H9 (cell line): ENCODE measurements at regions not wholly inside any gene's neighbourhood (a gene's known extent, or its start where the extent isn't known, plus 50 kb on each side); places are given as distances from the start of the nearest gene placed in this dataset.

Experiments
- DNase-seq: peaks from one replicate; pipeline ENCODE4 v3.0.0-alpha.2; 2017
- H2AFZ ChIP-seq: one replicate; pipeline ENCODE4 v1.6.1; 2013; ENCODE audit warnings: mild to moderate bottlenecking, low read length, control low read depth, moderate library complexity
- H2AK5ac ChIP-seq: 2 replicates; pipeline ENCODE4 v1.6.1; 2013; ENCODE audit warnings: low read length, control low read depth, mixed read lengths; ENCODE audit not compliant: insufficient read length
- H2BK120ac ChIP-seq: one replicate; pipeline ENCODE4 v1.6.1; 2013; ENCODE audit warnings: low read depth, mild to moderate bottlenecking, low read length, control low read depth, inconsistent platforms; ENCODE audit not compliant: poor library complexity, severe bottlenecking
- H2BK12ac ChIP-seq: 2 replicates; pipeline ENCODE4 v1.6.1; 2013; ENCODE audit warnings: low read length, control low read depth, mixed read lengths, low read depth; ENCODE audit not compliant: insufficient read length
- H2BK15ac ChIP-seq: 2 replicates; pipeline ENCODE4 v1.6.1; 2013; ENCODE audit warnings: low read depth, low read length, control low read depth
- H2BK20ac ChIP-seq: one replicate; pipeline ENCODE4 v1.6.1; 2013; ENCODE audit warnings: low read depth, mild to moderate bottlenecking, low read length, control low read depth, inconsistent platforms; ENCODE audit not compliant: poor library complexity, severe bottlenecking
- H2BK5ac ChIP-seq: 2 replicates; pipeline ENCODE4 v1.6.1; 2013; ENCODE audit warnings: low read length, control low read depth, mixed read lengths; ENCODE audit not compliant: insufficient read length
- H3K14ac ChIP-seq: 2 replicates; pipeline ENCODE4 v1.6.1; 2013; ENCODE audit warnings: low read length, control low read depth; ENCODE audit not compliant: insufficient read depth
- H3K18ac ChIP-seq: 2 replicates; pipeline ENCODE4 v1.6.1; 2013; ENCODE audit warnings: low read depth, mild to moderate bottlenecking, mixed read lengths, low read length, control low read depth; ENCODE audit not compliant: insufficient read length
- H3K23ac ChIP-seq: 2 replicates; pipeline ENCODE4 v1.6.1; 2013; ENCODE audit warnings: low read length, control low read depth, mixed read lengths, low read depth; ENCODE audit not compliant: insufficient read length
- H3K23me2 ChIP-seq: 2 replicates; pipeline ENCODE4 v1.6.1; 2013; ENCODE audit warnings: low read depth, mild to moderate bottlenecking, mixed read lengths, low read length, control low read depth; ENCODE audit not compliant: insufficient read length, poor library complexity, severe bottlenecking
- H3K27ac ChIP-seq: 2 replicates; pipeline ENCODE4 v1.5.1; 2013; ENCODE audit warnings: low read length, control low read depth, mixed read lengths, low read depth; ENCODE audit not compliant: insufficient read length
- H3K27me3 ChIP-seq: 2 replicates; pipeline ENCODE4 v1.6.1; 2013; ENCODE audit warnings: low read length, control low read depth, inconsistent platforms; ENCODE audit not compliant: insufficient read depth
- H3K4ac ChIP-seq: 2 replicates; pipeline ENCODE4 v1.6.1; 2013; ENCODE audit warnings: low read depth, mild to moderate bottlenecking, control low read depth, inconsistent platforms, low read length, moderate library complexity
- H3K4me1 ChIP-seq: 2 replicates; pipeline ENCODE4 v1.6.1; 2013; ENCODE audit warnings: low read length, control low read depth, inconsistent platforms; ENCODE audit not compliant: insufficient read depth
- H3K4me2 ChIP-seq: 2 replicates; pipeline ENCODE4 v1.6.1; 2013; ENCODE audit warnings: low read length, control low read depth, mixed read lengths; ENCODE audit not compliant: insufficient read length, insufficient read depth
- H3K56ac ChIP-seq: 2 replicates; pipeline ENCODE4 v1.6.1; 2013; ENCODE audit warnings: low read depth, mild to moderate bottlenecking, mixed read lengths, low read length, control low read depth; ENCODE audit not compliant: insufficient read length
- H3K79me1 ChIP-seq: 2 replicates; pipeline ENCODE4 v1.6.1; 2013; ENCODE audit warnings: low read depth, mild to moderate bottlenecking, moderate library complexity, low read length, control low read depth, inconsistent platforms; ENCODE audit not compliant: insufficient read depth, poor library complexity, severe bottlenecking
- H3K79me2 ChIP-seq: 2 replicates; pipeline ENCODE4 v1.6.1; 2013; ENCODE audit warnings: low read length, control low read depth, inconsistent platforms; ENCODE audit not compliant: insufficient read depth
- H3K9ac ChIP-seq: 2 replicates; pipeline ENCODE4 v1.6.1; 2013; ENCODE audit warnings: low read length, control low read depth, mixed read lengths; ENCODE audit not compliant: insufficient read length; ENCODE audit errors: extremely low read depth
- H3K9me3 ChIP-seq: one replicate; pipeline ENCODE4 v1.6.1; 2013; ENCODE audit warnings: low read depth, low read length, inconsistent platforms; ENCODE audit not compliant: control insufficient read depth
- H3T11ph ChIP-seq: one replicate; pipeline ENCODE4 v1.6.1; 2013; ENCODE audit warnings: mild to moderate bottlenecking, low read length, control low read depth, inconsistent platforms
- H4K20me1 ChIP-seq: one replicate; pipeline ENCODE4 v1.6.1; 2013; ENCODE audit not compliant: control insufficient read depth, insufficient read length, insufficient read depth
- H4K5ac ChIP-seq: 2 replicates; pipeline ENCODE4 v1.6.1; 2013; ENCODE audit warnings: low read depth, mild to moderate bottlenecking, mixed read lengths, low read length, control low read depth; ENCODE audit not compliant: insufficient read length
- H4K8ac ChIP-seq: replicated peaks from 2 replicates; pipeline ENCODE4 v1.6.1; 2013; ENCODE audit warnings: low read length, control low read depth, mixed read lengths, low read depth; ENCODE audit not compliant: insufficient read length
- H4K91ac ChIP-seq: 2 replicates; pipeline ENCODE4 v1.6.1; 2013; ENCODE audit warnings: low read depth, mild to moderate bottlenecking, moderate library complexity, mixed read lengths, low read length, control low read depth; ENCODE audit not compliant: insufficient read length
- H3K27ac Mint-ChIP-seq, 3 experiments: 2 replicates in 2 of 3; 3 replicates in 1 of 3; pipeline ENCODE4 v1.8.0; 2020 to 2021; ENCODE audit warnings: mixed read lengths in 3 of 3, mild to moderate bottlenecking in 1 of 3, moderate library complexity in 1 of 3
- H3K27me3 Mint-ChIP-seq: 2 replicates; pipeline ENCODE4 v1.8.0; 2021; ENCODE audit warnings: low read depth, mild to moderate bottlenecking, moderate library complexity, mixed read lengths
- H3K36me3 Mint-ChIP-seq, 3 experiments: 2 replicates in 2 of 3; 3 replicates in 1 of 3; pipeline ENCODE4 v1.8.0; 2020 to 2021; ENCODE audit warnings: low read depth in 3 of 3, mixed read lengths in 3 of 3; ENCODE audit not compliant: insufficient read depth in 1 of 3
- H3K4me1 Mint-ChIP-seq, 2 experiments: 2 replicates each; pipeline ENCODE4 v1.8.0; 2020; ENCODE audit warnings: mixed read lengths in 2 of 2
- H3K4me3 Mint-ChIP-seq, 2 experiments: 2 replicates in 1 of 2; 3 replicates in 1 of 2; pipeline ENCODE4 v1.8.0; 2020 to 2021; ENCODE audit warnings: mild to moderate bottlenecking in 2 of 2, mixed read lengths in 2 of 2, moderate library complexity in 1 of 2
- H3K9me3 Mint-ChIP-seq, 2 experiments: 2 replicates in 1 of 2; 3 replicates in 1 of 2; pipeline ENCODE4 v1.8.0; 2020; ENCODE audit warnings: mild to moderate bottlenecking in 2 of 2, mixed read lengths in 2 of 2, moderate library complexity in 1 of 2
- WGBS: extraction: QIAGEN DNeasy Blood & Tissue Kit; methylation state at CpG from one replicate; pipeline ENCODE4 v1.1.7; 2013; ENCODE audit warnings: missing lambda C conversion rate, low lambda C conversion rate, mixed read lengths; ENCODE audit not compliant: insufficient read length; ENCODE audit errors: extremely low coverage; 5-methylcytosine and 5-hydroxymethylcytosine counted together
- TF ChIP-seq, protein P1 (sequence below): fragments of 200-600 bp; sonication (generic); conservative IDR thresholded peaks from 3 replicates; pipeline ENCODE4 v1.8.0; 2021; ENCODE audit warnings: antibody characterized with exemption, mild to moderate bottlenecking

- Histone ChIP-seq H4K8ac (no peak overlapping the region), H3K27me3 (no peaks in the 10 kb centered on the region), H3K18ac (no peak overlapping the region), H2BK5ac (no peak overlapping the region), H3K14ac (no peak overlapping the region), H3K79me1 (no peaks in the 10 kb centered on the region), H3K79me2 (no peaks in the 10 kb centered on the region), H2BK15ac (no peak overlapping the region), H3K4me2 (no peak overlapping the region), H2AK5ac (no peak overlapping the region), H3K4me1 (no peaks in the 10 kb centered on the region), H3K56ac (no peak overlapping the region), H4K5ac (no peak overlapping the region), H3K4ac (no peak overlapping the region), H2BK20ac (no peak overlapping the region), H3K23ac (no peak overlapping the region), H3T11ph (no peak overlapping the region), H4K20me1 (no peaks in the 10 kb centered on the region), H3K9ac (no peak overlapping the region), H4K91ac (no peak overlapping the region), H3K9me3 (no peaks in the 10 kb centered on the region), H3K23me2 (no peaks in the 10 kb centered on the region), H2BK12ac (no peak overlapping the region), H3K27ac (no peak overlapping the region), H2AFZ (no peak overlapping the region), H2BK120ac (no peak overlapping the region)
- no peaks in the 10 kb centered on the region for H3K27me3 Mint-ChIP-seq
- no peak overlapping the region for H3K4me3 Mint-ChIP-seq
- TF ChIP-seq, protein P1, sequence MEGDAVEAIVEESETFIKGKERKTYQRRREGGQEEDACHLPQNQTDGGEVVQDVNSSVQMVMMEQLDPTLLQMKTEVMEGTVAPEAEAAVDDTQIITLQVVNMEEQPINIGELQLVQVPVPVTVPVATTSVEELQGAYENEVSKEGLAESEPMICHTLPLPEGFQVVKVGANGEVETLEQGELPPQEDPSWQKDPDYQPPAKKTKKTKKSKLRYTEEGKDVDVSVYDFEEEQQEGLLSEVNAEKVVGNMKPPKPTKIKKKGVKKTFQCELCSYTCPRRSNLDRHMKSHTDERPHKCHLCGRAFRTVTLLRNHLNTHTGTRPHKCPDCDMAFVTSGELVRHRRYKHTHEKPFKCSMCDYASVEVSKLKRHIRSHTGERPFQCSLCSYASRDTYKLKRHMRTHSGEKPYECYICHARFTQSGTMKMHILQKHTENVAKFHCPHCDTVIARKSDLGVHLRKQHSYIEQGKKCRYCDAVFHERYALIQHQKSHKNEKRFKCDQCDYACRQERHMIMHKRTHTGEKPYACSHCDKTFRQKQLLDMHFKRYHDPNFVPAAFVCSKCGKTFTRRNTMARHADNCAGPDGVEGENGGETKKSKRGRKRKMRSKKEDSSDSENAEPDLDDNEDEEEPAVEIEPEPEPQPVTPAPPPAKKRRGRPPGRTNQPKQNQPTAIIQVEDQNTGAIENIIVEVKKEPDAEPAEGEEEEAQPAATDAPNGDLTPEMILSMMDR: no peak
- no peaks in the 10 kb centered on the region for H3K36me3 Mint-ChIP-seq
- DNase-seq: no peak
- no peaks in the 10 kb centered on the region; a peak in 1 of 5 replicates for H3K9me3 Mint-ChIP-seq
- H3K4me1 Mint-ChIP-seq: no peaks in the 10 kb centered on the region
- WGBS: no CpG with 5 or more reads among the region's 1 CpG
- H3K27ac Mint-ChIP-seq: no peak overlapping the region
Measured at GRCh38 chr5:57595523-57595991, 112.9 kb upstream of the ACTBL2 start.
